ENCODE measurements at regions not wholly inside any gene's neighbourhood (a gene's known extent, or its start where the extent isn't known, plus 50 kb on each side); places are given as distances from the start of the nearest gene placed in this dataset.
"Not testable (repeated sequence)": the region's sequence is repeated elsewhere in the genome, so short reads cannot be mapped to it uniquely, and the experiment has no call there.

- Histone ChIP-seq H3K4me1 (peaks cover 4 to 22% (median 15%) of the 10 kb centered on the region in 10 experiments; a peak in 15 of 20 replicates), H3K9ac (no peak overlapping the region), H3K27me3 (no peaks in the 10 kb centered on the region), H4K20me1 (no peaks in the 10 kb centered on the region), H3K27ac (peak overlapping the region in 6 of 11 experiments; percentile 40 to 69 (median 52); a peak in 10 of 22 replicates), H3K4me2 (no peak overlapping the region), H3K4me3 (no peak overlapping the region), H3K36me3 (no peaks in the 10 kb centered on the region), H3K9me3 (replicated peaks in 1 of 11) (no peaks in the 10 kb centered on the region)
- no peak for TF ChIP-seq Cebpa-rat (IDR thresholded peaks at IDR 0.05)
Observed at GRCh38 chr7:81162234-81162633, 243.4 kb upstream of the SEMA3C start.

- H3K36me3 ChIP-seq: no peaks in the 10 kb centered on the region
- H4K20me1 ChIP-seq: no peaks in the 10 kb centered on the region
- H3K4me2 ChIP-seq: peak overlapping the region in 7 of 11 experiments; percentile 5 to 61 (median 18); a peak in 9 of 22 replicates
- H3K4me3 ChIP-seq: no peak overlapping the region
- TF ChIP-seq Cebpa-rat (IDR thresholded peaks at IDR 0.05): no peak
- H3K9ac ChIP-seq: no peak overlapping the region; a peak in 1 of 22 replicates
- no peaks in the 10 kb centered on the region for H3K9me3 ChIP-seq (replicated peaks in 1 of 11)
- peak overlapping the region in 7 of 11 experiments; percentile 40 to 69 (median 52); a peak in 14 of 22 replicates for H3K27ac ChIP-seq
- H3K4me1 ChIP-seq: peaks cover 4 to 22% (median 15%) of the 10 kb centered on the region in 10 experiments; a peak in 15 of 20 replicates
- no peaks in the 10 kb centered on the region for H3K27me3 ChIP-seq
Observed at GRCh38 chr7:81161451-81162075, 242.7 kb upstream of the SEMA3C start.

DNA sequence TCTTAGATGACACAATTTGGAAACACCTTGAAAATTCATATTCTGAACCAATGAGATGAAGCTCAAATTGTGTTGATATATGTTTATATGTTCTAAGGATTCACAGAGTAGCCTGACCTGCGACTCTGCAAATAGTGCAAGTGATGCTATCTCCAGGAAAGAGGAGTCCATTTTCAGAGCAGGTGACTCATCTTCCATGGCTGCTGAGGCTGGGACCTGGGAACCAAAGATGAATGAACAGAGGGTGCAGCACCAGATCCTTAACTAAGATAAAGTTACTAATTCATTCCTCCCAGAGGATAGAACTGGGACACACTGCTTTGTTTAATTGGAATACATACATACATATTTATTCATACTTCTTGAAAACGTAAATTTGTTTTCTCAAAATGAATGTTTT is 240.6 kb upstream of the SEMA3C start:
- no peak for TF ChIP-seq Cebpa-rat (IDR thresholded peaks at IDR 0.05)
- Histone ChIP-seq H3K4me1 (peaks cover 4 to 22% (median 15%) of the 10 kb centered on the region in 10 experiments; a peak in 15 of 20 replicates), H3K27ac (no peak overlapping the region), H4K20me1 (no peaks in the 10 kb centered on the region), H3K4me3 (no peak overlapping the region), H3K9me3 (replicated peaks in 1 of 11) (no peaks in the 10 kb centered on the region), H3K27me3 (no peaks in the 10 kb centered on the region), H3K9ac (no peak overlapping the region), H3K36me3 (no peaks in the 10 kb centered on the region), H3K4me2 (no peak overlapping the region)

DNA sequence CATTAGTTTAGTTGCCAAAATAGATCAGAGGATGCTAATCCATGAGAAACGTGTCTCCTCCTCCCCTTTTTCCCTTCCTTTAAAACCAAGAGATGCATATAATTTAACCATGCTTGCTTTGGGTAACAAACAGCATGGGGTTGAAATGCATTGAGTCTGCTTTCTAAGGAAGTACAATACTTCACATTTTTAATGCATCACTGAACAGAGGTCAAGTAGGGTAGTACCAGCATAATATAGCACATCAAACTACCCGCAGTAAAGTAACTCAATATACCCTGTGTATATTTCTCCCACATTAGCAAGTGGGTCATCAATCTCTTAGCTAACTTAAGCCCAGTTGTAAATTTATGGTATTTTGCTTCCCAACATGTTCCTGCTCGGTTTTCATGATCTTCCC is 239.3 kb upstream of the SEMA3C start:
- H3K9ac ChIP-seq: no peak overlapping the region
- no peaks in the 10 kb centered on the region for H4K20me1 ChIP-seq
- H3K36me3 ChIP-seq: no peaks in the 10 kb centered on the region
- H3K4me2 ChIP-seq: peak overlapping the region in 8 of 11 experiments; percentile 14 to 61 (median 36); a peak in 14 of 22 replicates
- no peak overlapping the region for H3K4me3 ChIP-seq
- H3K4me1 ChIP-seq: peaks cover 4 to 22% (median 15%) of the 10 kb centered on the region in 10 experiments; a peak in 15 of 20 replicates
- no peak for TF ChIP-seq Cebpa-rat (IDR thresholded peaks at IDR 0.05)
- H3K9me3 ChIP-seq (replicated peaks in 1 of 11): no peaks in the 10 kb centered on the region
- no peak overlapping the region for H3K27ac ChIP-seq
- H3K27me3 ChIP-seq: no peaks in the 10 kb centered on the region

- H3K27ac ChIP-seq: no peak overlapping the region
- peaks cover 4 to 12% (median 8%) of the 10 kb centered on the region in 10 experiments; a peak in 12 of 20 replicates for H3K4me1 ChIP-seq
- H3K9ac ChIP-seq: no peak overlapping the region
- no peaks in the 10 kb centered on the region for H3K36me3 ChIP-seq
- TF ChIP-seq Cebpa-rat (IDR thresholded peaks at IDR 0.05): no peak
- no peak overlapping the region for H3K4me2 ChIP-seq
- no peaks in the 10 kb centered on the region for H3K9me3 ChIP-seq (replicated peaks in 1 of 11)
- no peak overlapping the region for H3K4me3 ChIP-seq
- no peaks in the 10 kb centered on the region for H3K27me3 ChIP-seq
- H4K20me1 ChIP-seq: no peaks in the 10 kb centered on the region
Observed at GRCh38 chr7:81155654-81156373, 237.0 kb upstream of the SEMA3C start.

GRCh38 chr7:81154565-81154964 is 235.7 kb upstream of the SEMA3C start:
- Histone ChIP-seq H3K4me1 (peaks cover 4 to 12% (median 8%) of the 10 kb centered on the region in 10 experiments; a peak in 12 of 20 replicates), H3K4me3 (no peak overlapping the region), H3K9me3 (replicated peaks in 1 of 11) (no peaks in the 10 kb centered on the region), H3K4me2 (no peak overlapping the region), H3K36me3 (no peaks in the 10 kb centered on the region), H3K9ac (no peak overlapping the region), H3K27ac (no peak overlapping the region), H3K27me3 (no peaks in the 10 kb centered on the region), H4K20me1 (no peaks in the 10 kb centered on the region)
- no peak for TF ChIP-seq Cebpa-rat (IDR thresholded peaks at IDR 0.05)

GRCh38 chr7:81152925-81153324 is 234.1 kb upstream of the SEMA3C start:
- not testable (repeated sequence) for H3K4me1 ChIP-seq; H3K9me3 ChIP-seq (replicated peaks in 1 of 11); H3K4me3 ChIP-seq; H3K4me2 ChIP-seq; H3K9ac ChIP-seq; H4K20me1 ChIP-seq; H3K27ac ChIP-seq; H3K36me3 ChIP-seq; H3K27me3 ChIP-seq

GRCh38 chr7:81150951-81151361 is 232.1 kb upstream of the SEMA3C start:
- Histone ChIP-seq H3K4me2 (no peak overlapping the region), H3K9ac (no peak overlapping the region), H4K20me1 (no peaks in the 10 kb centered on the region), H3K4me1 (no peaks in the 10 kb centered on the region), H3K36me3 (no peaks in the 10 kb centered on the region), H3K27ac (no peak overlapping the region), H3K9me3 (replicated peaks in 1 of 11) (peaks cover 0 to 4% (median 0%) of the 10 kb centered on the region in 11 experiments; a peak in 1 of 22 replicates), H3K27me3 (no peaks in the 10 kb centered on the region), H3K4me3 (no peak overlapping the region)
- no peak for TF ChIP-seq Cebpa-rat (IDR thresholded peaks at IDR 0.05)

GRCh38 chr7:81143856-81144255 is 225.0 kb upstream of the SEMA3C start:
- H3K9ac ChIP-seq: no peak overlapping the region
- peaks cover 7 to 23% (median 13%) of the 10 kb centered on the region in 10 experiments; a peak in 18 of 20 replicates for H3K4me1 ChIP-seq
- no peak overlapping the region for H3K27ac ChIP-seq
- H3K9me3 ChIP-seq (replicated peaks in 1 of 11): peaks cover 0 to 8% (median 5%) of the 10 kb centered on the region in 11 experiments; a peak in 6 of 22 replicates
- no peaks in the 10 kb centered on the region for H3K27me3 ChIP-seq
- H4K20me1 ChIP-seq: no peaks in the 10 kb centered on the region
- H3K4me2 ChIP-seq: no peak overlapping the region
- no peak for TF ChIP-seq Cebpa-rat (IDR thresholded peaks at IDR 0.05)
- H3K36me3 ChIP-seq: no peaks in the 10 kb centered on the region
- H3K4me3 ChIP-seq: no peak overlapping the region

DNA sequence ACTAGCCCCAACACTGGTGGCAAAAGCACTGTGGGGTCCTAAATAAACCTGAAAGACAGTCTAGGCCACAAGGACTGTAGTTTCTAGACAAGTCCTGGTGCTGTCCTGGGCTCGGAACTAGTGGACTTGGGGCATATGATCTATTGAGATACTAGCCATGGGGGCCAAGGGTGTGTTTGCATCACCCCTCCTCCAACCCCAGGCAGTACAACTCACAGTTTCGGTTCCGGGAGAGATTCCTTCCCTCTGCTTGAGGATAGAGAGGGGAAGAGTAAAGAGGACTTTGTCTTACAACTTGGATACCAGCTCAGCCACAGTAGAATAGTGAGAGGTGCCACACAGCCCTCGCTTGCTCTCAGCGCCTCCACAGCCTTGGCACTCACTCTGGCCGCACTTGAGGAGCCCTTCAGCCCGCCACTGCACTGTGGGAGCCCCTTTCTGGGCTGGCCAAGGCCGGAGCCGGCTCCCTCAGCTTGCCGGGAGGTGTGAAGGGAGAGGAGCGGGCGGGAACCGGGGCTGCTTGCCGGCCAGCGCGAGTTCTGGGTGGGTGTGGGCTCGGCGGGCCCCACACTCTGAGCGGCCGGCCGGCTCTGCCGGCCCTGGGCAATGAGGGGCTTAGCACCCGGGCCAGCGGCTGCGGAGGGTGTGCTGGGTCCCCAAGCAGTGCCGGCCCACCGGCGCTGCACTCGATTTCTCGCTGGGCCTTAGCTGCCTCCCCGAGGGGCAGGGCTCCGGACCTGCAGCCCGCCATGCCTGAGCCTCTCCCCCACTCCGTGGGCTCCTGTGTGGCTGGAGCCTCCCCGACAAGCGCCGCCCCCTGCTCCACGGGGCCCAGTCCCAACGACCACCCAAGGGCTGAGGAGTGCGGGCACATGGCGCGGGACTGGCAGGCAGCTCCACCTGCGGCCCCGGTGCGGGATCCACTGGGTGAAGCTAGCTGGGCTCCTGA is 222.7 kb upstream of the SEMA3C start:
- H3K4me2 ChIP-seq: peak overlapping the region; percentile 13 to 86 (median 40); a peak in 18 of 22 replicates
- peak overlapping the region in 8 of 11 experiments; percentile 13 to 63 (median 41); a peak in 12 of 22 replicates for H3K9ac ChIP-seq
- not testable (repeated sequence) for H3K4me3 ChIP-seq; H3K27me3 ChIP-seq; H3K9me3 ChIP-seq (replicated peaks in 1 of 11); H4K20me1 ChIP-seq; H3K36me3 ChIP-seq
- peaks cover 7 to 23% (median 13%) of the 10 kb centered on the region in 10 experiments; a peak in 18 of 20 replicates for H3K4me1 ChIP-seq
- H3K27ac ChIP-seq: peak overlapping the region; percentile 30 to 82 (median 72); a peak in 19 of 22 replicates
